T-helper 1 cell treated with Interleukin-12 subunit alpha and Interleukin-12 subunit beta and Interleukin-4 antibody, amounts not matched to agents 30 μg/mL and 1 μg/mL, for 36 hours (primary cell): ENCODE measurements at regions not wholly inside any gene's neighbourhood (a gene's known extent, or its start where the extent isn't known, plus 50 kb on each side); places are given as distances from the start of the nearest gene placed in this dataset.
"Not testable (repeated sequence)": the region's sequence is repeated elsewhere in the genome, so short reads cannot be mapped to it uniquely, and the experiment has no call there.

Source experiments
- H3K27ac Mint-ChIP-seq: one replicate; pipeline ENCODE4 v1.8.0; 2021; ENCODE audit warnings: mild to moderate bottlenecking, mixed read lengths
- H3K27me3 Mint-ChIP-seq: one replicate; pipeline ENCODE4 v1.8.0; 2021; ENCODE audit warnings: low read depth, mixed read lengths
- H3K36me3 Mint-ChIP-seq: one replicate; pipeline ENCODE4 v1.8.0; 2021; ENCODE audit warnings: low read depth, mixed read lengths
- H3K4me1 Mint-ChIP-seq: one replicate; pipeline ENCODE4 v1.8.0; 2021; ENCODE audit warnings: low read depth, mixed read lengths
- H3K4me3 Mint-ChIP-seq: one replicate; pipeline ENCODE4 v1.8.0; 2021; ENCODE audit warnings: mild to moderate bottlenecking, moderate library complexity, mixed read lengths
- H3K9me3 Mint-ChIP-seq: one replicate; pipeline ENCODE4 v1.8.0; 2021; ENCODE audit warnings: mixed read lengths

DNA sequence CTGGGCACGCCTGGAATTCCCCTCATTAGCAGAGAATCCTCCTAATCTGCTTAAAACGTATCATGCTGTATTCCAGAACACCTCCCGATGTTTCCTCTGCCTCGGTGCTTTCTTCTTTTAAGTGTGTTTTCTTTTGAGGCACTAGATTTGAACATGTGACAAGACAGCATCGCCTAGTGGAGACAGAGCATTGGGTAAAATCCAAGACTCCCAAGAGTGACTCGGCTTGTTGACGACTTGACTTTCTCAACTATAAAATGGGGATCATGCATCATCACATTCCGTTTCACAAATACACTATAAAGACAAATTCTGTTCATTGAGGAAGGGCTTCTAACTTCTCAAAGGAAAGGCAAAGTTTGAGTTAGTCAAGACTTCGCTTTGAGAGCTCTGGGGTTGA lies 105.6 kb upstream of the RNF32 start:
- Mint-ChIP-seq H3K4me1 (no peaks in the 10 kb centered on the region), H3K27ac (no peak overlapping the region), H3K36me3 (no peaks in the 10 kb centered on the region), H3K4me3 (no peak overlapping the region), H3K9me3 (no peaks in the 10 kb centered on the region), H3K27me3 (peaks cover 6% of the 10 kb centered on the region)

- Mint-ChIP-seq H3K36me3 (no peaks in the 10 kb centered on the region), H3K4me3 (no peak overlapping the region), H3K4me1 (no peaks in the 10 kb centered on the region), H3K27ac (no peak overlapping the region), H3K27me3 (peaks cover 6% of the 10 kb centered on the region), H3K9me3 (no peaks in the 10 kb centered on the region)
Measured at GRCh38 chr7:156533964-156534363, 106.6 kb upstream of the RNF32 start.

- Mint-ChIP-seq H3K4me1 (no peaks in the 10 kb centered on the region), H3K9me3 (no peaks in the 10 kb centered on the region), H3K36me3 (no peaks in the 10 kb centered on the region), H3K4me3 (no peak overlapping the region), H3K27ac (no peak overlapping the region), H3K27me3 (peaks cover 4% of the 10 kb centered on the region)
Measured at GRCh38 chr7:156533420-156533819, 107.2 kb upstream of the RNF32 start.

GRCh38 chr7:156532016-156532602 lies 108.5 kb upstream of the RNF32 start:
- Mint-ChIP-seq H3K36me3 (no peaks in the 10 kb centered on the region), H3K4me3 (no peak overlapping the region), H3K27ac (no peak overlapping the region), H3K4me1 (no peaks in the 10 kb centered on the region), H3K27me3 (peaks cover 6% of the 10 kb centered on the region), H3K9me3 (no peaks in the 10 kb centered on the region)

DNA sequence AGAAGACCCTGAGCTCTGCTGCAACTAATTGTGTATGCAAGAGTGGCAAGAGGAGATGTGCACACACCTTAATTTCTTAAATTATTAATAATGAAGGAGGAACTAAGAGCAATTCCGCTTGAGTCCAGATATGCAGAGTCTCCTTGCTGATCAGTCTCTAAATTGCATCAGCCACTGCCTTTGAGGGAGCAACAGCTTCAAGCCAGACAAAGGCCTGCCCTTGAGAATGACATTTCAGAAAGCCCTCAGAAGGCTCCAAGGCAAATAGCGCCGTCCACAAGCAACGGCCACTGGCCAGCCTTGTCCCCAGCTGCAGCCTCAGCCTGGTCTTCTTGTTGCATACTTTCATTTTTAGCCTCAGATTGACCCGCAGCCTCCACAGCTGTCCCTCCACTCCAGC lies 110.6 kb upstream of the RNF32 start:
- Mint-ChIP-seq H3K27me3 (peaks cover 10% of the 10 kb centered on the region), H3K36me3 (no peaks in the 10 kb centered on the region), H3K27ac (no peak overlapping the region), H3K4me1 (no peaks in the 10 kb centered on the region), H3K4me3 (no peak overlapping the region), H3K9me3 (no peaks in the 10 kb centered on the region)

- Mint-ChIP-seq H3K36me3 (no peaks in the 10 kb centered on the region), H3K4me3 (no peak overlapping the region), H3K27ac (no peak overlapping the region), H3K4me1 (no peaks in the 10 kb centered on the region), H3K27me3 (peaks cover 10% of the 10 kb centered on the region), H3K9me3 (no peaks in the 10 kb centered on the region)
Measured at GRCh38 chr7:156527458-156527890, 113.1 kb upstream of the RNF32 start.

DNA sequence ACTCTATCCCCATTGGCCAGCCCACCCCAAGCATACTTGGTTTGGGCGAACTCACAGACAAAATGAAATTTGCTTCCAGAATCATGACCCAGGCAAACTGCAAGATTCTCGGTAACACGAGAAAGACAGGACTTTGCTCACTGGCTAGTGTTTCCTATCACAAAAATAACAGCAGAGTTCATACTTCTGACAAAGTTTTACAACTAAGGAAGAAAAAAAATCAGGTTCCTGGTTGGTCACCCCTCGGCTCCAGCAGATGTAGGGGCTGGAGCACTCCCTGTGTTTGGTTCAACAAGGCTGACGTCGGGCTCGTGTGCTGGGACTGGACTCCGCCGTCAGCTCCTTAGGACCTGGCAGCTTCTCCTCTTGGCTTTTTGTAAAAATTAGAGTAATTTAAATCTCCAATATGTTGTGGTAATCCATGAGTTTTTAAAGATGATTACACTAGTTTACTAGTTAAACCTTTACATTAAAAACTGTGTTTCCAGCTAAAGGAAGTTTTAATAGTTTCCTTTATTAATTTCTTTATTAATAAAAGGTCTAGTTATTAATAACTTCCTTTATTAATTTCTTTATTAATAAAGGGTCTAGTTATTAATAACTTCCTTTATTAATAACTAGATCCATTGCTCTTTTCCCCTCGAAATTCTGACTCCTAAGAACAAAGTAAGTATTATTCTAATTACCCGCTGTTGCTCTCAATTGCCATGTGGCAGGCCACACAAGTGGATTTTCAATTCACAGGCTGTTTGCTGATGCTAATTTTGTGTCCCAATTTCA lies 115.6 kb upstream of the RNF32 start:
- H3K9me3 Mint-ChIP-seq: no peaks in the 10 kb centered on the region

DNA sequence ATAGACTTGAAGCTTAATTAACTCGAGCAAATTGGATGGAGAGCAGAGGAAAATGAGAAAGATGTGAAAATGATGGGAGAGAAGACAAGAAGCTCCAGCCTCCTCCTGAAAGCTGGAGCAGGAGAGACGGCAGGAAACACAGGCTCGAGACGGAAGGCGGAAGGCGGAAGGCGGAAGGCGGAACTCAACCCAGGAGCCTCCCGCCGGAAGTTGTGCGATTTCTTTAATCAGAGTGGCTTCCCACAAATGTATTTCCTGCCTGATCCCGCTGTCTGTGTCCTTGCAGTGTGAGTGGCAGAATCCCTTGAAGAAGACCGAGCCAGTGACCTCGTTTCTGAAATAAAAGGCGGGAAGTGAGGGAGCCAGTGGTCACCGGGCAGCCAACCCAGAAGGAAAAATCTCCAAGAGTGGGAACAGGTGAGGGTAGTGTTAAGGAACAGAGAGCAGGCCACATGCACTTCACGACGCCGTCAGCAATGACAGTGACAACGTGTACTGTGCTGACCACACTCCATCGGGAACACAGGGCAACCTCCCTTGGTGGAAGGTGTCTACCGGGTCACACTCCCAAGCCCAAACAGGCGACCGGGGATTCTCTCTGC lies 117.0 kb upstream of the RNF32 start:
- H3K4me3 Mint-ChIP-seq: no peak overlapping the region
- H3K4me1 Mint-ChIP-seq: no peaks in the 10 kb centered on the region
- H3K36me3 Mint-ChIP-seq: no peaks in the 10 kb centered on the region
- H3K27me3 Mint-ChIP-seq: peaks cover 10% of the 10 kb centered on the region
- no peaks in the 10 kb centered on the region for H3K9me3 Mint-ChIP-seq
- H3K27ac Mint-ChIP-seq: no peak overlapping the region

More for the DNA sequence above, 115.6 kb upstream of the RNF32 start:
- no peaks in the 10 kb centered on the region for H3K36me3 Mint-ChIP-seq
- no peaks in the 10 kb centered on the region for H3K4me1 Mint-ChIP-seq
- H3K27ac Mint-ChIP-seq: no peak overlapping the region
- no peak overlapping the region for H3K4me3 Mint-ChIP-seq
- peaks cover 10% of the 10 kb centered on the region for H3K27me3 Mint-ChIP-seq

- Mint-ChIP-seq H3K4me3 (no peak overlapping the region), H3K9me3 (no peaks in the 10 kb centered on the region), H3K27ac (no peak overlapping the region), H3K4me1 (no peaks in the 10 kb centered on the region), H3K27me3 (peaks cover 10% of the 10 kb centered on the region), H3K36me3 (no peaks in the 10 kb centered on the region)
Measured at GRCh38 chr7:156522801-156523200, 117.8 kb upstream of the RNF32 start.

DNA sequence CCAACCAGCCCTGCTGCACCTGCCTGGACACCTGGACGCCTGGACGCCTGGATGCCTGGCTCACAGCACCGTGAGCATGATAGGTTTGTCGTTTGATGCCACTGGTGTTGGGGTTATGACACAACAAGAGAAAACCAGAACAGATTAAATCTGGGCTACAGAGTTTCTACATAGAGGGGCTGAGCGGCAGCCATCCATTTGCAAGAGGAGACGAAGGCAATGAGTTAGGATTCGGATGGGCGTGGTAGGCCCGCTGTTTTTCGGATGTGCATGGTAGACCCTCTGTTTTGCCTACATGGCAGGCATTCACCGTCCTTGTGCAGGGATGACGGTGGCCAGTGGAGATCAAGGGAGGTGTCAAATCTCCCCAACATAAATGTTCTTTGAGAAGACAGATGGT lies 121.5 kb upstream of the RNF32 start:
- Mint-ChIP-seq H3K27me3 (no peaks in the 10 kb centered on the region), H3K27ac (no peak overlapping the region), H3K4me1 (no peaks in the 10 kb centered on the region), H3K36me3 (no peaks in the 10 kb centered on the region), H3K4me3 (no peak overlapping the region), H3K9me3 (no peaks in the 10 kb centered on the region)

DNA sequence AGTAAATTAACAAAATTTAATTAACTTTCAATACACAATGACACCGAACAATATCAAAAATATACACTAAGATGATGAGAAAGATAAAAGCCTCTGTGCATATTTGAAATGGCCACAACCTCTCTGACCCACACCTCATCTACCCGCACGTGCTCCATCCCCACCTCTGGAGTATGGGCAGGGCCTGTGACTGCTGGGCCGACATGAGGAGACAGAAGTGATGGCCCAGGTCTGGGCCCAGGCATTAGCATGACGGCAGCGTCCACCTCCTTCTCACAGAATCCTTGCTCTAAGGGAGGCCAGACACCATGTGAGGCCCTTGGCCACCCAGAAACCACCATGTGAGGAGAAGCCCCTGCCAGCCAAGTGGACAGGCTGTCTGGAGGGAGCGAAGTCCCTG lies 122.1 kb upstream of the RNF32 start:
- Mint-ChIP-seq H3K27ac (no peak overlapping the region), H3K36me3 (no peaks in the 10 kb centered on the region), H3K4me1 (no peaks in the 10 kb centered on the region), H3K4me3 (no peak overlapping the region), H3K9me3 (no peaks in the 10 kb centered on the region), H3K27me3 (no peaks in the 10 kb centered on the region)

DNA sequence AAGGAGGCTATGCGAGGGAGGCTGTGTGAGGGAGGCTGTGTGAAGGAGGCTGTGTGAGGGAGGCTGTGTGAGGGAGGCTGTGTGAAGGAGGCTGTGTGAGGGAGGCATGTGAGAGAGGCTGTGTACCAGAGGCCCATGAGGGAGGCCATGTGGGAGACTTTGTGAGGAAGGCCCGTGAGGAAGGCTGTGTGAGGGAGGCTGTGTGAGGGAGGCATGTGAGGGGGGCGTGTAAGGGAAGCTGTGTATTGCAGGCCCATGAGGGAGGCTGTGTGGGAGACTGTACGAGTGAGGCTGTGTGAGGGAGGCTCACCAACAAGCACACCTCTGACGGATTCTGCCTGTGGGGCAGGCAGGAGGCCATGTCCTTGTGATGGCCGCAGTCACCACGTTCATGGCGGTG lies 122.7 kb upstream of the RNF32 start:
- H3K9me3 Mint-ChIP-seq, H3K4me1 Mint-ChIP-seq, H3K27ac Mint-ChIP-seq, H3K36me3 Mint-ChIP-seq, H3K4me3 Mint-ChIP-seq, H3K27me3 Mint-ChIP-seq: not testable (repeated sequence)

DNA sequence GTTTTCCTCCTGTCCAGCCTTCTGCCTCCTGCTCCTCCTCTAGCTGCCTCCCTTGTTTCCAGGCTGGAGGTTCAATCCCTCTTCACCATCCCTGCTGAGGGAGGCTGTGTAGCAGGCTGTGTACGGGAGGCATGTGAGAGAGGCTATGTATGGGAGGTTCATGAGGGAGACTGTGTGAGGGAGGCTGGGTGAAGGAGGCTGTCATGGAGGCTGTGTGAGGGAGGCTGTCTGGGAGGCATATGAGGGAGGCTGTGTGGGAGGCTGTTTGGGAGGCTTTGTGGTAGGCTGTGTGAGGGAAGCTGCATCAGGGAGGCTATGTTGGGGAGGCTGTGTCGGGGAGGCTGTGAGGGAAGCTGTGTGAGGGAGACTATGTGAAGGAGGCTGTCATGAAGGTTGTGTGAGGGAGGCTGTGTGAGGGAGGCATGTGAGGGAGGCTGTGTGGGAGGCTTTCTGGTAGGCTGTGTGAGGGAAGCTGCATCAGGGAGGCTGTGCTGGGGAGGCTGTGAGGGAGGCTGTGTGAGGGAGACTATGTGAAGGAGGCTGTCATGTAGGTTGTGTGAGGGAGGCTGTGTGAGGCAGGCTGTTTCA lies 123.7 kb upstream of the RNF32 start:
- no peaks in the 10 kb centered on the region for H3K36me3 Mint-ChIP-seq
- no peak overlapping the region for H3K4me3 Mint-ChIP-seq
- H3K27ac Mint-ChIP-seq: no peak overlapping the region
- H3K9me3 Mint-ChIP-seq: no peaks in the 10 kb centered on the region
- no peaks in the 10 kb centered on the region for H3K4me1 Mint-ChIP-seq
- peaks cover 8% of the 10 kb centered on the region for H3K27me3 Mint-ChIP-seq

GRCh38 chr7:156515911-156516790 lies 124.4 kb upstream of the RNF32 start:
- Mint-ChIP-seq H3K36me3 (no peaks in the 10 kb centered on the region), H3K4me3 (no peak overlapping the region), H3K9me3 (peaks cover 3% of the 10 kb centered on the region), H3K27ac (no peak overlapping the region), H3K27me3 (peaks cover 8% of the 10 kb centered on the region), H3K4me1 (no peaks in the 10 kb centered on the region)
